A673 (cell line): ENCODE measurements at regions not wholly inside any gene's neighbourhood (a gene's known extent, or its start where the extent isn't known, plus 50 kb on each side); places are given as distances from the start of the nearest gene placed in this dataset.

Experiments
- BruUV-seq: library from RNA; stranded (reverse); fragments of 400-500 nt; replicated peaks from 2 replicates; lab custom pipeline; 2021; lab: Mats Ljungman, UMichigan
- CTCF ChIA-PET: fragments of 300-600 bp; sonication (Branson Sonifier 250); formaldehyde crosslinking; loops from one replicate; lab custom pipeline; 2022; ENCODE audit warnings: antibody characterized with exemption; lab: Charles Lee
- POLR2A ChIA-PET: fragments of 300-600 bp; sonication (Branson Sonifier 250); formaldehyde crosslinking; loops from one replicate; lab custom pipeline; 2022; ENCODE audit warnings: antibody characterized with exemption; ENCODE audit not compliant: low non-redundant PET; lab: Charles Lee
- DNase-seq: peaks from one replicate; pipeline ENCODE4 v3.0.0-alpha.2; 2015; ENCODE audit warnings: low spot score
- H3K27ac ChIP-seq: fragments of 200-600 bp; sonication (generic); 2 replicates; pipeline ENCODE4 v1.5.1; 2016; ENCODE audit warnings: mixed run types, low read depth, mild to moderate bottlenecking, mixed read lengths, antibody characterized with exemption, low read length; ENCODE audit not compliant: poor library complexity, severe bottlenecking
- H3K27me3 ChIP-seq: fragments of 200-600 bp; sonication (generic); replicated peaks from 2 replicates; pipeline ENCODE4 v1.6.1; 2017; ENCODE audit warnings: mixed run types, low read depth, mild to moderate bottlenecking, mixed read lengths, antibody characterized with exemption, low read length; ENCODE audit not compliant: insufficient read depth, poor library complexity
- H3K36me3 ChIP-seq: fragments of 200-600 bp; sonication (generic); 2 replicates; pipeline ENCODE4 v1.6.1; 2016; ENCODE audit warnings: mixed run types, mild to moderate bottlenecking, mixed read lengths, antibody characterized with exemption, low read length; ENCODE audit not compliant: insufficient read depth, poor library complexity, severe bottlenecking
- H3K4me1 ChIP-seq: fragments of 200-600 bp; sonication (generic); 2 replicates; pipeline ENCODE4 v1.6.1; 2017; ENCODE audit warnings: mixed run types, mild to moderate bottlenecking, mixed read lengths, antibody characterized with exemption, low read length; ENCODE audit not compliant: insufficient read depth, poor library complexity, severe bottlenecking
- H3K4me3 ChIP-seq: fragments of 200-600 bp; sonication (generic); 2 replicates; pipeline ENCODE4 v1.5.1; 2016; ENCODE audit warnings: low read depth, mixed run types, mild to moderate bottlenecking, mixed read lengths, low read length; ENCODE audit not compliant: poor library complexity, severe bottlenecking
- H3K9me3 ChIP-seq: fragments of 200-600 bp; sonication (generic); 2 replicates; pipeline ENCODE4 v1.6.1; 2016; ENCODE audit warnings: mixed run types, low read depth, mild to moderate bottlenecking, mixed read lengths, antibody characterized with exemption, low read length; ENCODE audit not compliant: poor library complexity, severe bottlenecking
- EZH2 ChIP-seq: fragments of 200-600 bp; sonication (generic); IDR thresholded peaks from 2 replicates; pipeline ENCODE4 v1.6.1; 2017; ENCODE audit warnings: borderline replicate concordance, low read depth, mild to moderate bottlenecking, mixed read lengths, antibody characterized with exemption, low read length; ENCODE audit not compliant: poor library complexity, severe bottlenecking
- intact Hi-C: fragments of 100-400 bp; cut with micrococcal nuclease; formaldehyde crosslinking; loops from one replicate; pipeline ENCODE4 v1.10.0; 2022; ENCODE audit not compliant: unreplicated experiment
- TF ChIP-seq, protein P1 (sequence below): fragments of 300-800, 200-600 bp; sonication (generic); conservative IDR thresholded peaks from 2 replicates; pipeline ENCODE4 v1.5.1; 2017; ENCODE audit warnings: low read depth, mild to moderate bottlenecking, antibody characterized with exemption, low read length, moderate library complexity, mixed read lengths

DNA sequence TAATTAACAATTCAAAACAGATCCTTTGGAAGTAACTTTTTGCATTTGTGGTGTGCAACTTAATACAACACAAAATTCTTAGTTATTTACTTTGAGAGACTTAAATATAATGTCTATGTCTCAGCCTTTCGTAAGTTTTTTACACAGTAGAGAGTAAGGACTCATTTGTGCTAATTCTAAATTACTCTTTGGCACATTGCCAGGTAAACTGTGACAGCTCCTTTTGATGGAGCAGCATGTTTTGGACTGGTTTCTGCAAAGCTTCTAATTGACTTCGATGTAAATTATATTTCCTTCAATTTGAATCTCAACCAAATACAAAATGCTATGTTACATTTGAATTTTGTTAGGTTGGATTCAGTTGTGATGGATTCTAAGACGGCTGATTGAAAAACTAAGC, 450.7 kb upstream of the OPRM1 start:
- H3K27me3 ChIP-seq = no peaks in the 10 kb centered on the region
- no peak for TF ChIP-seq EZH2
- TF ChIP-seq, protein P1, sequence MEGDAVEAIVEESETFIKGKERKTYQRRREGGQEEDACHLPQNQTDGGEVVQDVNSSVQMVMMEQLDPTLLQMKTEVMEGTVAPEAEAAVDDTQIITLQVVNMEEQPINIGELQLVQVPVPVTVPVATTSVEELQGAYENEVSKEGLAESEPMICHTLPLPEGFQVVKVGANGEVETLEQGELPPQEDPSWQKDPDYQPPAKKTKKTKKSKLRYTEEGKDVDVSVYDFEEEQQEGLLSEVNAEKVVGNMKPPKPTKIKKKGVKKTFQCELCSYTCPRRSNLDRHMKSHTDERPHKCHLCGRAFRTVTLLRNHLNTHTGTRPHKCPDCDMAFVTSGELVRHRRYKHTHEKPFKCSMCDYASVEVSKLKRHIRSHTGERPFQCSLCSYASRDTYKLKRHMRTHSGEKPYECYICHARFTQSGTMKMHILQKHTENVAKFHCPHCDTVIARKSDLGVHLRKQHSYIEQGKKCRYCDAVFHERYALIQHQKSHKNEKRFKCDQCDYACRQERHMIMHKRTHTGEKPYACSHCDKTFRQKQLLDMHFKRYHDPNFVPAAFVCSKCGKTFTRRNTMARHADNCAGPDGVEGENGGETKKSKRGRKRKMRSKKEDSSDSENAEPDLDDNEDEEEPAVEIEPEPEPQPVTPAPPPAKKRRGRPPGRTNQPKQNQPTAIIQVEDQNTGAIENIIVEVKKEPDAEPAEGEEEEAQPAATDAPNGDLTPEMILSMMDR = no peak
- H3K27ac ChIP-seq = no peak overlapping the region
- no peak for DNase-seq
- no peaks in the 10 kb centered on the region for H3K36me3 ChIP-seq
- H3K4me3 ChIP-seq = no peak overlapping the region
- no peaks in the 10 kb centered on the region for H3K9me3 ChIP-seq
- H3K4me1 ChIP-seq = no peaks in the 10 kb centered on the region
- ChIA-PET POLR2A (no interaction called here), CTCF (no interaction called here)
- BruUV-seq = no TSS peak
- intact Hi-C loops = no loop called here

DNA sequence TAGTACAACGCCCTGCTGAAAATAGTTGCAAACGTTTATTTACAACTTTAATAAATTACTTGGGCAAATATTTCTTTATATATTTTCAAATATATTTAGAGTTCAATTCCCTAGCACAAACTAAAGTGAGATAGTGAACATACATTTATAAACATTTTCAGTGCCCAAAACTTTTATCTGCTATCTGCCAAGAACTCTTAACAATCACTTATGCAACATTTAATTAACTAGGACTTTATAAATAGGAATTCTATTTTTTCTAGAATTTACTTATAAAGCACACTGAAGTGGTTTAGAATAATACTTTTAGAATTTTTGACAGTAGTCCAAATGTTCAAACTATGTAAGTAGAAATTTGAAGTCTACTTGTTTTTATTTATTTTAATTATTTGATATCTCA, 452.6 kb upstream of the RGS17 start:
- Histone ChIP-seq H3K4me1 (no peaks in the 10 kb centered on the region), H3K36me3 (no peaks in the 10 kb centered on the region), H3K4me3 (no peak overlapping the region), H3K27ac (no peak overlapping the region), H3K27me3 (no peaks in the 10 kb centered on the region), H3K9me3 (no peaks in the 10 kb centered on the region)
- ChIA-PET CTCF (no interaction called here), POLR2A (no interaction called here)
- no peak for TF ChIP-seq EZH2
- TF ChIP-seq, protein P1 = no peak
- no TSS peak for BruUV-seq
- DNase-seq = no peak
- intact Hi-C loops = no loop called here

DNA sequence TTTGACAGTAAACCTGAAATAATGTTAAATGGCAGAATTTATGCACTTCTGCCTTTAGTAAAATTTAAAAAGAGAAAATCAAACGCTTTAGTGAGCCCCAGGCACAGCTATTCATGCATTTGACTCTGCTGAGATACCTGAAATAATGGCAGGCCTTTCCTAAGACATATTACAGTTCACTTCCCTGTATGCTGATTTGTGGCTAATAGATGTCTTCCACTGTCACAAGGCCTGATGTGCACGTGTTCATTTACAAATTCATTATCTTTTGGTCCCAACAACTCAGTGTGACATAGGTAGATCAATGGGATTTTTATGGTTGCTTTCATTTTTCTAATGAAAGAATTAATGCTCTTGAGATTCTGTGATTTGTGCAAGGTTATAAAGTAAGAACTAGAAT, 449.7 kb upstream of the RGS17 start:
- intact Hi-C loops = no loop called here

More for the DNA sequence above, 449.7 kb upstream of the RGS17 start:
- CTCF ChIA-PET = no interaction called here
- POLR2A ChIA-PET = no interaction called here
- no peaks in the 10 kb centered on the region for H3K36me3 ChIP-seq
- TF ChIP-seq, protein P1 = no peak
- no peaks in the 10 kb centered on the region for H3K27me3 ChIP-seq
- no peak overlapping the region for H3K4me3 ChIP-seq
- H3K4me1 ChIP-seq = no peaks in the 10 kb centered on the region
- no peaks in the 10 kb centered on the region for H3K9me3 ChIP-seq
- BruUV-seq = no TSS peak
- DNase-seq = no peak
- H3K27ac ChIP-seq = no peak overlapping the region
